HepG2 (cell line): ENCODE measurements at regions not wholly inside any gene's neighbourhood (a gene's known extent, or its start where the extent isn't known, plus 50 kb on each side); places are given as distances from the start of the nearest gene placed in this dataset.

ENCODE experiments used
- ATAC-seq: fragments of 200-7000 bp; cut with Tn5 transposase; 3 replicates; pipeline ENCODE4 v1.9.1; 2020; ENCODE audit warnings: mild to moderate bottlenecking, moderate library complexity
- BruUV-seq: library from RNA; stranded (reverse); fragments of 400-500 nt; replicated peaks from 2 replicates; lab custom pipeline; 2021; lab: Mats Ljungman, UMichigan
- CTCF ChIA-PET: fragments of 300-600 bp; formaldehyde crosslinking; extraction: SDS; loops from one replicate; lab custom pipeline; 2021; ENCODE audit warnings: low total read pairs, inconsistent platforms, low intra/inter-chr PET ratio; lab: Yijun Ruan, JAX
- POLR2A ChIA-PET: fragments of 350-600 bp; sonication (Branson Sonifier 250); formaldehyde crosslinking; loops from one replicate; lab custom pipeline; 2020; ENCODE audit warnings: antibody characterized with exemption, inconsistent platforms; lab: Yijun Ruan, JAX
- DNase-seq: peaks from one replicate; pipeline ENCODE4 v3.0.0-alpha.2; 2015; ENCODE audit warnings: low spot score
- FAIRE-seq: peaks from 3 replicates; lab custom pipeline; 2011; peaks lifted over from hg19 to GRCh38; lab: Jason Lieb, UNC
- H2AFZ ChIP-seq: one replicate; pipeline ENCODE4 v1.6.1; 2011; ENCODE audit warnings: low read length, inconsistent platforms
- H3K27ac ChIP-seq: fragments of 300-600 bp; 3 replicates; pipeline ENCODE4 v1.8.0; 2011; ENCODE audit warnings: mixed run types, mild to moderate bottlenecking, mixed read lengths, low read length, inconsistent platforms; ENCODE audit not compliant: insufficient read depth; ENCODE audit errors: extremely low read length
- H3K27me3 ChIP-seq, 2 experiments: fragments of 200-600 bp in 1 of 2; 2 replicates in 1 of 2; 3 replicates in 1 of 2; pipeline versions ENCODE4 v1.6.0 to v1.8.0; 2011; ENCODE audit warnings: low read length in 2 of 2, mild to moderate bottlenecking in 2 of 2, moderate library complexity in 2 of 2, inconsistent platforms in 1 of 2; ENCODE audit not compliant: insufficient read depth in 2 of 2, control insufficient read depth in 1 of 2
- H3K36me3 ChIP-seq, 2 experiments: fragments of 200-600 bp in 1 of 2; replicated peaks in 1 of 2; 2 replicates in 1 of 2; 3 replicates in 1 of 2; pipeline versions ENCODE4 v1.5.1 to v1.8.0; 2011; ENCODE audit warnings: low read length in 2 of 2, inconsistent platforms in 1 of 2; ENCODE audit not compliant: insufficient read depth in 2 of 2, control insufficient read depth in 1 of 2
- H3K4me1 ChIP-seq: 2 replicates; pipeline ENCODE4 v1.5.1; 2012; ENCODE audit warnings: low read length, inconsistent platforms; ENCODE audit not compliant: insufficient read depth
- H3K4me2 ChIP-seq: 2 replicates; pipeline ENCODE4 v1.6.0; 2011; ENCODE audit warnings: low read depth, low read length, inconsistent platforms
- H3K4me3 ChIP-seq, 3 experiments: fragments of 200-600 bp in 1 of 3; sonication (generic), shearing (Covaris generic) in 1 of 3; replicated peaks in 1 of 3; 2 replicates each; pipeline ENCODE4 v1.5.1; 2011 to 2016; ENCODE audit warnings: low read length in 3 of 3, inconsistent platforms in 2 of 3, low read depth in 2 of 3, mild to moderate bottlenecking in 2 of 3, control low read depth in 1 of 3, mixed read lengths in 1 of 3; ENCODE audit not compliant: insufficient read depth in 1 of 3
- H3K79me2 ChIP-seq: one replicate; pipeline ENCODE4 v1.6.1; 2011; ENCODE audit warnings: low read length, inconsistent platforms; ENCODE audit not compliant: insufficient read depth
- H3K9ac ChIP-seq: 2 replicates; pipeline ENCODE4 v1.6.0; 2011; ENCODE audit warnings: mild to moderate bottlenecking, low read depth, low read length, inconsistent platforms; ENCODE audit not compliant: insufficient read depth
- H3K9me3 ChIP-seq: 2 replicates; pipeline ENCODE4 v1.5.1; 2012; ENCODE audit warnings: mild to moderate bottlenecking, low read length
- H4K20me1 ChIP-seq: 2 replicates; pipeline ENCODE4 v1.6.0; 2011; ENCODE audit warnings: inconsistent platforms, mild to moderate bottlenecking, low read length, moderate library complexity; ENCODE audit not compliant: insufficient read depth
- AGO2 ChIP-seq: fragments of 200-400 bp; formaldehyde crosslinking; optimal IDR thresholded peaks from 2 replicates; pipeline ENCODE3; 2017; ENCODE audit warnings: mild to moderate bottlenecking, low read depth, low read length, moderate library complexity
- ATF7-NPFF ChIP-seq: sonication (generic); formaldehyde crosslinking; IDR thresholded peaks from 2 replicates; pipeline ENCODE4 v1.8.1; 2023; ENCODE audit warnings: mild to moderate bottlenecking, low read depth, missing genetic modification reagents, moderate library complexity
- BORCS8-MEF2B ChIP-seq: sonication (generic); formaldehyde crosslinking; IDR thresholded peaks from 2 replicates; pipeline ENCODE4 v1.8.0; 2022; ENCODE audit warnings: mild to moderate bottlenecking, missing genetic modification reagents
- CBX5 ChIP-seq: sonication (generic); formaldehyde crosslinking; IDR thresholded peaks from 2 replicates; pipeline ENCODE4 v1.4.0; 2020; ENCODE audit warnings: missing genetic modification reagents, borderline replicate concordance
- KDM5A ChIP-seq: fragments of 200-600 bp; sonication (generic); IDR thresholded peaks from 2 replicates; pipeline ENCODE4 v1.7.0; 2018; ENCODE audit warnings: antibody characterized with exemption, mild to moderate bottlenecking, low read length, borderline replicate concordance
- KDM6A ChIP-seq: IDR thresholded peaks from 2 replicates; pipeline ENCODE4 v1.6.1; 2016; ENCODE audit warnings: low read depth
- MEF2D ChIP-seq: sonication (generic); formaldehyde crosslinking; IDR thresholded peaks from 2 replicates; pipeline ENCODE4 v1.5.1; 2020; ENCODE audit warnings: mild to moderate bottlenecking, missing genetic modification reagents
- MXD4 ChIP-seq: IDR thresholded peaks from 2 replicates; pipeline ENCODE4 v1.6.1; 2016; ENCODE audit warnings: mild to moderate bottlenecking, missing biosample characterization, missing genetic modification reagents
- NKX3-1 ChIP-seq: sonication (generic); formaldehyde crosslinking; IDR thresholded peaks from 2 replicates; pipeline ENCODE4 v1.5.0; 2020; ENCODE audit warnings: missing genetic modification reagents
- PTBP1 ChIP-seq: fragments of 200-400 bp; formaldehyde crosslinking; IDR thresholded peaks from 2 replicates; pipeline ENCODE4 v1.6.1; 2018; ENCODE audit warnings: low read length, low read depth; ENCODE audit not compliant: poor library complexity, severe bottlenecking
- RFXANK ChIP-seq: IDR thresholded peaks from 2 replicates; pipeline ENCODE4 v1.6.1; 2016
- STAT6 ChIP-seq: sonication (generic); formaldehyde crosslinking; IDR thresholded peaks from 2 replicates; pipeline ENCODE4 v1.4.0; 2020; ENCODE audit warnings: missing genetic modification reagents, mild to moderate bottlenecking, borderline replicate concordance
- ZMYM2 ChIP-seq: sonication (generic); formaldehyde crosslinking; IDR thresholded peaks from 2 replicates; pipeline ENCODE4 v1.8.0; 2022; ENCODE audit warnings: mild to moderate bottlenecking, missing genetic modification reagents
- ZNF543 ChIP-seq: sonication (generic); formaldehyde crosslinking; IDR thresholded peaks from 2 replicates; pipeline ENCODE4 v1.4.0; 2020; ENCODE audit warnings: mild to moderate bottlenecking, missing genetic modification reagents
- ZNF639 ChIP-seq: conservative IDR thresholded peaks from 2 replicates; pipeline ENCODE4 v1.6.1; 2018; ENCODE audit warnings: missing genetic modification reagents
- ZNF7 ChIP-seq: IDR thresholded peaks from 2 replicates; pipeline ENCODE4 v1.6.1; 2016; ENCODE audit warnings: missing biosample characterization, missing genetic modification reagents
- ZNF772 ChIP-seq: sonication (generic); formaldehyde crosslinking; IDR thresholded peaks from 2 replicates; pipeline ENCODE4 v1.5.0; 2020; ENCODE audit warnings: mild to moderate bottlenecking, missing genetic modification reagents
- WGBS: methylation state at CpG from one replicate; pipeline ENCODE4 v1.1.6; 2017; ENCODE audit warnings: low lambda C conversion rate; 5-methylcytosine and 5-hydroxymethylcytosine counted together
- in situ Hi-C: cut with HindIII; loops from 2 replicates; pipeline ENCODE4 v1.10.0; 2017; ENCODE audit warnings: low pct_unique_long_range_greater_than_20kb; ENCODE audit not compliant: extremely low pct_ligation_motif_present
- intact Hi-C: fragments of 100-400 bp; cut with micrococcal nuclease; formaldehyde crosslinking; loops from one replicate; pipeline ENCODE4 v1.10.0; 2022; ENCODE audit not compliant: unreplicated experiment
- TF ChIP-seq, protein P1 (sequence below): sonication (generic); formaldehyde crosslinking; IDR thresholded peaks from 2 replicates; pipeline ENCODE4 v1.4.0; 2020; ENCODE audit warnings: mild to moderate bottlenecking, missing genetic modification reagents

DNA sequence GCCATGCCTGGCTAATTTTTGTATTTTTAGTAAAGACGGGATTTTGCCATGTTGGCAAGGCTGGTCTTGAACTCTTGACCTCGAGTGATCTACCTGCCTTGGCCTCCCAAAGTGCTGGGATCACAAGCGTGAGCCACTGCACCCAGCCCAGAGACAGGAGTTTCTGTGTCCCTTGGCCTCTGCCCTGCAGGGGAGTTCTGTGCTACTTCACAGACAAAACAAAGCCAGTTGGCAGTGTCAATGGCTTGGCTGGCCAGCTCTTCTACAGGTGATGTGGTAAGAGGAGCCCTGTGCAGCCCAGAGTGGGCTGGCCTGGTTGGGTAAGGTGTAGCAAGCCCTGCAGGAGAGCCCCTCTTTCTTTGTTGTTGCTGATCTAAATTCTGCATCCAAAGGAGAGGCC lies 60.5 kb upstream of the SHISAL1 start (continued):
- TF ChIP-seq KDM5A (no peak), NKX3-1 (no peak), KDM6A (CRISPR knock-in tag) (no peak)

GRCh38 chr22:44372611-44373010 lies 59.9 kb upstream of the SHISAL1 start:
- H3K27me3 ChIP-seq: peaks cover 4 to 23% of the 10 kb centered on the region in 2 experiments; a peak in 3 of 5 replicates
- in situ Hi-C loops: no loop called here
- no peaks in the 10 kb centered on the region for H3K79me2 ChIP-seq
- no TSS peak for BruUV-seq
- no peaks in the 10 kb centered on the region for H4K20me1 ChIP-seq
- ATAC-seq: no peak
- CTCF ChIA-PET: no interaction called here
- no peak overlapping the region for H3K9ac ChIP-seq
- H3K4me2 ChIP-seq: no peak overlapping the region
- 44% methylated on average over 3 of the region's 4 CpGs for WGBS
- no peaks in the 10 kb centered on the region for H3K4me1 ChIP-seq
- no peak overlapping the region for H3K27ac ChIP-seq
- H3K9me3 ChIP-seq: peaks cover 22% of the 10 kb centered on the region
- intact Hi-C loops: no loop called here
- no peak for DNase-seq
- no peak overlapping the region for H3K4me3 ChIP-seq
- POLR2A ChIA-PET: no interaction called here
- FAIRE-seq: no peak
- H3K36me3 ChIP-seq: no peaks in the 10 kb centered on the region
- no peak overlapping the region for H2AFZ ChIP-seq
- TF ChIP-seq ZNF772 (no peak), ZMYM2 (CRISPR knock-in tag) (no peak), CBX5 (CRISPR knock-in tag) (no peak), AGO2 (no peak), ATF7-NPFF (CRISPR knock-in tag) (no peak), RFXANK (CRISPR knock-in tag) (no peak), STAT6 (CRISPR knock-in tag) (no peak), PTBP1 (no peak), ZNF639 (no peak), BORCS8-MEF2B (no peak), ZNF7 (CRISPR knock-in tag) (no peak), ZNF543 (no peak), MXD4 (CRISPR knock-in tag) (no peak), MEF2D (CRISPR knock-in tag) (no peak)
- TF ChIP-seq, protein P1, sequence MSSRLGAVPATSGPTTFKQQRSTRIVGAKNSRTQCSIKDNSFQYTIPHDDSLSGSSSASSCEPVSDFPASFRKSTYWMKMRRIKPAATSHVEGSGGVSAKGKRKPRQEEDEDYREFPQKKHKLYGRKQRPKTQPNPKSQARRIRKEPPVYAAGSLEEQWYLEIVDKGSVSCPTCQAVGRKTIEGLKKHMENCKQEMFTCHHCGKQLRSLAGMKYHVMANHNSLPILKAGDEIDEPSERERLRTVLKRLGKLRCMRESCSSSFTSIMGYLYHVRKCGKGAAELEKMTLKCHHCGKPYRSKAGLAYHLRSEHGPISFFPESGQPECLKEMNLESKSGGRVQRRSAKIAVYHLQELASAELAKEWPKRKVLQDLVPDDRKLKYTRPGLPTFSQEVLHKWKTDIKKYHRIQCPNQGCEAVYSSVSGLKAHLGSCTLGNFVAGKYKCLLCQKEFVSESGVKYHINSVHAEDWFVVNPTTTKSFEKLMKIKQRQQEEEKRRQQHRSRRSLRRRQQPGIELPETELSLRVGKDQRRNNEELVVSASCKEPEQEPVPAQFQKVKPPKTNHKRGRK: no peak
